GM18499 (cell line): ENCODE measurements at regions not wholly inside any gene's neighbourhood (a gene's known extent, or its start where the extent isn't known, plus 50 kb on each side); places are given as distances from the start of the nearest gene placed in this dataset.
"Not testable (repeated sequence)": the region's sequence is repeated elsewhere in the genome, so short reads cannot be mapped to it uniquely, and the experiment has no call there.

ENCODE experiments used
- ATAC-seq: cut with Tn5 transposase; IDR thresholded peaks from one replicate; pipeline ENCODE4 v1.9.1; 2021; ENCODE audit warnings: moderate number of reproducible peaks; ENCODE audit not compliant: insufficient read depth, unreplicated experiment

DNA sequence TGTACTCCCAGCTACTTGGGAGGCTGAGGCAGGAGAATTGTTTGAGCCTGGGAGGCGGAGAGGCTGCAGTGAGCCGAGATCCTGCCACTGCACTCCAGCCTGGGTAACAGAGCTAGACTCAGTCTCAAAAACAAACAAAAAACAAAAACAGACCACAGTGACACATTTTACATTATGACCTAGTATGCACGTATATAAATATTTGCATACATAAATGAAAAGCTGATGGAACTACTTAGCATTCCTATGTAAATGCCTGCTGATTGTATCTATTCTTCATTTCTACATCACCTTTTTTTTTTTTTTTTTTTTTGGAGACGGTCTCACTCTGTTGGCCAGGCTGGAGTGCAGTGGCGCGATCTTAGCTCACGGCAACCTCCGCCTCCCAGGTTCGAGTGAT, 116.6 kb upstream of the PRKX start:
- ATAC-seq = not testable (repeated sequence)

DNA sequence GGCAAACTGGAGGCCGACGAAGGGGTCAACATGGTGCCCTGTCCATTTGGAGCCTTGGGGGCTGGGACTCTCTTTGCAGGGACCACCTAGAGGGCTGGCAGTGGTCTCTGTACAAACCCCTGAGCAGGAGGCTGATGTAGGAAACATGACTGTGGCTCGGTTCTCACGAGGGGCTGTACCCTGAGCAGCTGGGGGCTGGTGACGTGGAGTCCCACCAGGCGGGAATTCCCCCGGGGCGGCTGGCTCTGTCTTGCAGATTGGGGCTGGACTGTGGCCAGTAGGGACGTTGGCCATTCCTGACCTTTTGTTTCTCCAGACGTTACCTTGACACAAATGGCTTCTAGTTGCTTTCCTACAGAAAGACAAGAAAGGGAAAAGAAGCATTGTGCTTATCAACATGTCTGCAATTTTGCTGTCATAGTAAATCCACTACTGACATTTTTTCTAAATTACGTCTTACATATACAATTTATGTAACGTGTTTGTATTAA, 115.6 kb upstream of the PRKX start:
- not testable (repeated sequence) for ATAC-seq

DNA sequence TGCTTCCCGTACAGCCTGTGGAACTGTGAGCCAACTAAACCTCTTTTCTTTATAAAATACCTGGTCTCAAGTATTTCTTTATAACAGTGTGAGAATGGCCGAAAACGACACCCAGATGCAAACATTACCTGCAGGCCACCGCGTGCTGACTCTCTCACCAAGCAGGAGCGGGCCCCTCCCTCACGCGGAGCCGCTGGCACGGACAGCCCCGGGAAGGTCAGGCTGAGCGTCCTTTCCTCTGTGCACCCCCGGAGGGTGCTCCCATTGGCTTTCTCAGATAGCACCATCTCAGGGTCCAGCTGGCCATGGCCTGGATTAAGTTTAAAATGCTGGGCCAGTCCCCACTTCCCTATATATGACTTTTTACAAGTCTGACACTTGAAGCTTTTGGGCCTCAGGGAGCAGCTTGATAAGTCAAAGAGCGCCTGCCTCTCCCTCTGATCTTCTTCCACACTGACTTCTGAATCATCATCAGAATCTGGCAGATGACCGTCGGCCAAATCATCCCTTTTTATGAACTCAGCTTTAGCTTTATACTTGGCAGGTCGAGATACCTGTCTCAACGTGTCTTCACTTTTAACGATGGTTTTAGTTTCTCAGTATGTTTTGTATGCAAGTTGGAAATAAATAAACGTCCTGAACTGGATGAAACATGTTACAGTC, 115.1 kb upstream of the PRKX start:
- ATAC-seq = not testable (repeated sequence)

DNA sequence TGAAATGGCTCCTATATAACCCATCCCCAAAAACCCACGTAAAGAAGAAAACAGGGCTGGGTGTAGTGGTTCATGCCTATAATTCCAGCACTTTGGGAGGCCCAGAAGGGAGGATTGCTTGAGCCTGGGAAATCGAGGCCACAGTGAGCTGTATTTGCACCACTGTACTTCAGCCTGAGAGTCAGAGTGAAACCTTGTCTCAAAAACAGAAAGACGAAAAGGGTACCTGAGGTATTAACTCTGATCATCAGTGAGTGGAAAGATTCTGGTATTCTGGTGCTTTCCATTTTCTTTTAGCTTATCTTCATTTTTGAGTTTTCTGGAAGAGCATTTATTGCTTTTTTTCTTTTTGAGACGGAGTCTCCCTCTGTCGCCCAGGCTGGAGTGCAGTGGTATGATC, 110.6 kb upstream of the PRKX start:
- ATAC-seq = not testable (repeated sequence)

DNA sequence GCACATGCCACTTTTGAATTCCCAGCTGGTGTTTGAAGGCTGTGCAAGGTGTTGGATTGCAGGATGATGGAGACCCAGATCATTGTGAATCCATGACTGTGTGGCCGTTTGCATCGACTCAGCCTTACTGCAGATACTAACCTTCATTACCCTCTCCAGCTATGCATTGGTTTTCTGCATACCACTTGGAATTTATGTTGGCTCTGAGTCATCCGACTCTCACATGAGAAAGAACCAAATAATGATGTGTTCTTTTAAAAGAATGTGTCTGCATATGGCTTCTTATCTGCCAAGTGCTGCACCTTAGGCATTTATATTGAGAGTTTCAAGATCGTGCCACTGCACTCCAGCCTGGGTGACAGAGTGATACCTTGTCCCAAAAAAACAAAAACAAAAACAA, 106.7 kb upstream of the PRKX start:
- ATAC-seq = no peak

DNA sequence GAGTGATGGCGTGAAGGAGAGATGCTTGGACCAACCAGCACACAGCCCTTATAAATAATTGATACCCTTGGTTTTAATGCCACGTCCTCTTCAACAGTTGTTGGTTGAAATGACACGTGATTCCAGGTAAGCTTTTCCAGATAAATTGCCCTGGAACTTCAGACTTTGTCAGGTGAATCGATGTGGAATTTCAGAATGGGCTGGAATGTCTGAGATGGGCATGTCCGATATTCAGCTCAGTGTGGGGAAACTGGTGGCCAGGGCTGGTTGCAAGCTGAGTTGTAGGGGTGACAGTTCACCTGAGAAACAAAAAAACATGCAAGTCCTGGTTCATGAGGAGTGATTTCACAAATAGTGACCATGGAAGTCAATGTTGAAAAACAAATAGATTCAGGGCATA, 104.0 kb upstream of the PRKX start:
- ATAC-seq = not testable (repeated sequence)

DNA sequence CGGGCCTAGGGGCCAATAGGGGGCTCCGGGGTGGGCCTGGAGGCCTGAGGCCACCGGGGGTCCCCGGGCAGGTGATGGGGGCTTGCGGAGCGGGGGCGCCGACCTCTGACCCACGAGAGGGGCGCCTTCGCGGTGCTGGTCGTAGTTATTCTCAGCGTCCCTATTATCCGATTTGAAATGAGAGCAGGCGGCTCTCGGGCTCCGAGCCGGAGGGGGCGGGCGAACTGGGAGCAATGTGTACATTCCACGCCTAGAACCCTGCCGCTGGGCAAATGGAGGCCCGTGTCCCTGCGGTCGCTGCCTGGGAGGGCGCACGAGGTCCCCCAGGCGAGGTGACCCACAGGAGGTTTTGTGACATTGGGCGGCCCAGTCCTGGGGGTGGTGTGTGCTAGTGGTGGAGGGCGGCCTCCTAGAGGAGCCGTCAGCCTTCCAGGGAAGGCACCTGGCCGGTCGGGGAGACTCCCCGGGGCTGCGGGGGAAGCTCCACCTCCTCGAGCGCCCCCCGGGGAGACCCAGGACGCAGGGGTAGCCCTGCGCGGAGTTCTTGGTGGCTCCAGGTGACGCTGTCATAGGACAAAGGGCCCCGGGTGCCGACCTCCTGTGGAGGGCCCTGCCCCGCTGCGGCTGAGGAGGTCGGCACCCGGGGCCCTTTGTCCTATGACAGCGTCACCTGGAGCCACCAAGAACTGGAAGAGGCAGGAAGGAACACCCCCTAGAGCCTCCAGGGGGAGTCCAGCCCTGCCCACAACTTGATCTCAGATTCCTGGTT, 102.6 kb upstream of the PRKX start:
- ATAC-seq = no peak

DNA sequence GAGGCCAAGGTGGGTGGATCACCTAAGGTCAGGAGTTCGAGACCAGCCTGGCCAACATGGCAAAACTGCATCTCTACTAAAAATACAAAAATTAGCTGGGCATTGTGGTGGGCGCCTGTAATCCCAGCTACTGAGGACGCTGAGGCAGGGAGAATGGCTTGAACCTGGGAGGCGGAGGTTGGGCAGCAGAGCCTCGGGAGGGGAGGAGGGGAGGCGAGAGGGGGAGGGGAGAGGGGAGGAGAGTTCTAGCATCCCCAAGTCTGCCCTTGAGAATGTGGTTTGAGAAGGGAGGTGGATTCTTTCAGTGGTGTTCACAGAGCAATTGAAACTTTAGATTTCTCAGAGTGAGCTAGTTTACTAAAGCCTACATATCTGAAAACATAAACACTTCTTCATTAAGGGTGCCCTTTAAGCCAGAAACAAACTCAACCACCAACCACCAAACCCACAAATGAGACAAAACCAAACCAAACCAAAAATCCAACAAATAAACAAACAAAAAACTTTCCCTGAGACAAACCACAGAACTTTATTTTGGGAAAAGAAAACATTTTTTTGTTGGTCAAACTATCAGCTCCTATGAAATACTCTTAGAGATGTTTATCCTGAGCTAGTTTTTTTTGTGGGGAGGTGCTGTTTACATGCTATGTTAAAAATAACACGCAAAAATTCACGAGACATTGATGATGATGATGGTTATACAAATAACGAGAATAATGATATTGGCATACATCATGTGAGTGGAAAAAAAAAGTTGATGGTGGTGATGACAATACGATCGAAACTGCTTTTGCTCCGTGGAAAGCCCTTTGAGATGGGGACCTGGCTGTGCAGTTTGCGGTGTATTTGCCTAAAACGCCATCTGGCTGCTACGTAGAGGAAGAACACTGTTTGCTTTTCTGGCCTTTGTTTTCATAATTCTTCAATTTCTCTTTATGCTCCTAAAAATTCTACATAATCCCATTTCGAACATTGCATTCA, 98.2 kb upstream of the PRKX start:
- ATAC-seq = peak; percentile 23

DNA sequence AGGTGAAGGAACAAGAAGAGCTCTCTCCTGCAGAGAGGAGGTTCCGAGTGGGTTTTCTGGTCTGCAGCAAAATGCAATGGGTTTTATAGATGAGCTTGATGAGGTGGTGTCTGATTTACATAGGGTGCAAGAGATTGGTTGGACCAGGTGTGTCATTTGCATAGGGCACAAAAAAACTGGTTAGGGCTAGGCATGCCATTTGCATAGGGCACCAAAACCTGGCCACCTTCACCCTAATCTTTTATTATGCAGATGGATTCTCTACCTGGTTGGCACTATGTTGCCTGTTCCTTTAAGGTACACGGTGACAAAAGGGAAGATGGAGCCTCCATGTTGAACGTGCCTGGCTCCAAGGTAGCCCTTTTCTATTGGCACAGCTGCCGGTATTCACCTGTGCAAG, 94.5 kb upstream of the PRKX start:
- ATAC-seq = no peak

DNA sequence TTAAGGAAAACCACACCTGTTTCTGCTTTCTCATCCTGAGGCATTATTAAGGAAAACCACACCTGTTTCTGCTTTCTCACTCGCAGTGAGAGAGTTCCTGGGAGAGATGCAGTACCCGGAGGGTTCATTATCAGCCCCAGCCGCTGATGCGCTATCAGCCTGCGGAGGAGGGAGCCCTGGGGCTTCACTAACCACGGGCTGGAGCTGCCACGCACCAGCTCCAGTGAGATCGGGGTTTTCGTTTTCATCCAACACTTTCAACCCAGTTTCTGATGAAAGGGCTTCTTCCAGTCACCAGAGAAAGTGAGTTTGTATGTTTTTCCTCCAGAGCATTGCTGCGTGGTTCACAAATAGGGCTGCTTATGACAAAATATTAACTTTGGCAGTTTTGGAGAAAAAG, 93.2 kb upstream of the PRKX start:
- no peak for ATAC-seq

DNA sequence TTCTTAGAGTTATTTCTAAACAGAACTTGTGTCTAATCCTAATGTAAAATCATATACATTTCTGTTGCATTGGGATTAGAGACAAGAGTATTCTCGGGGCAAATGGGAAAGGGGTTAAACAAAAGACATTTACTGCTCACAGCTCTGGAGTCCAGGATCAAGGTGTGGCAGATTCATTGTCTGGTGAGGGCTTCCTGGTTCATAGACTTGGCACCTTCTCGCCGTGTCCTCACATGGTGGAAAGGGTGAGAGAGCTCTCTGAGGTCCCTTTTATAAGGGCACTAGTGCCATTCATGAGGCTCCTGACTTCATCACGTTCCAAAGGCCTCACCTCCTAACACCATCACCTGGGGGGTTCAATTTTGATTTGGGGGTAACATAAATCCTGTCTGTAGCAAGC, 90.3 kb upstream of the PRKX start:
- no peak for ATAC-seq

DNA sequence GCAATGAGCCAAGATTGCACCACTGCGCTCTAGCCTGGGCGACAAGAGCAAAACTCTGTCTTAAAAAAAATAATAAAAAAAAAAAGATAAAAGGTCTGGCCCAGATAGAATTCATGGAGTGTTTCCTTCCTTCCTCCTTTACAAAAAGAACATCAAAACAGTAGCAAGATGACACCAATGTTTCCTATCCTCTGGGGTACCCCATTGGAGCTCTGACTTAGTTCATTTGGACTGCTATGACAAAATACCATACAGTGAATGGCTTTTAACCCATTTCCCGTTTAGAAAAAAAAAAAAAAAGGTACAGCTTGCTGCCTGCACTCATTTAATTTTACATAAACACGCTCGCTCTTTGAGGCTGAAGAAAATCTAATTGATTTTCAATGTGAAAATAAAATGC, 89.9 kb upstream of the PRKX start:
- ATAC-seq = no peak

DNA sequence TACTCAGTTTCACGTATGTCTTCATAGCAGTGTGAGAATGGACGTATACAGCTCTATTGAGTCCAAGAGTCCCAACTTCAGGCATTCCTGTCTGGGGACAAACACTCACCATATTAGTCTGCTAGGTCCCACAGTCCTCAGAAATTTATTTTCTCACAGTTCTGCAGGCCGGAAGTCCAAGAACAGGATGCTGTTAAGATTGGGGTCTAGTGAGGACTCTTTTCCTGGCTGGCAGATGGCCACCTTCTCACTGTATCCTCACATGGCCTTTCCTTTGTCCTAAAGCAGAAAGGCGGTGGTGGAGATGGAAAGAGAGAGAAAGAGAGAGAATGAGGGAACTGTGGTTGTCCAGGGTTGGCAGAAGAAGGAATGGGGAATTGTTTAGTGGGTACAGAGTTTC, 82.0 kb upstream of the PRKX start:
- not testable (repeated sequence) for ATAC-seq

DNA sequence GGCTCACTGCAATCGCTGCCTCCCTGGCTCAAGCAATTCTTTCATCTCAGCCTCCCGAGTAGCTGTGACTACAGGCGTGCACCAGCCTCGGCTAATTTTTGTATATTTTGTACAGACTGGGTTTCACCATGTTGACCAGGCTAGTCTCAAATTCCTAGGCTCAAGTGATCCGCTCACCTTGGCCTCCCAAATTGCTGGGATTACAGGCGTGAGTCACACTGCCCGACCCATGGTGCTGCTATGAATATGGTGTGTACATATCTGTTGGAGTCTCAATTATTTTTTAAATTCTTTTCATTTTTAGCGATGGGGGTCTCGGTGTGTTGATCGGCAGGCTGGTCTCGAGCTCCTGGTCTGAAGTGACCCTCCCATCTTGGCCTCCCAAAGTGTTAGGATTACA, 78.0 kb upstream of the PRKX start:
- ATAC-seq = no peak

DNA sequence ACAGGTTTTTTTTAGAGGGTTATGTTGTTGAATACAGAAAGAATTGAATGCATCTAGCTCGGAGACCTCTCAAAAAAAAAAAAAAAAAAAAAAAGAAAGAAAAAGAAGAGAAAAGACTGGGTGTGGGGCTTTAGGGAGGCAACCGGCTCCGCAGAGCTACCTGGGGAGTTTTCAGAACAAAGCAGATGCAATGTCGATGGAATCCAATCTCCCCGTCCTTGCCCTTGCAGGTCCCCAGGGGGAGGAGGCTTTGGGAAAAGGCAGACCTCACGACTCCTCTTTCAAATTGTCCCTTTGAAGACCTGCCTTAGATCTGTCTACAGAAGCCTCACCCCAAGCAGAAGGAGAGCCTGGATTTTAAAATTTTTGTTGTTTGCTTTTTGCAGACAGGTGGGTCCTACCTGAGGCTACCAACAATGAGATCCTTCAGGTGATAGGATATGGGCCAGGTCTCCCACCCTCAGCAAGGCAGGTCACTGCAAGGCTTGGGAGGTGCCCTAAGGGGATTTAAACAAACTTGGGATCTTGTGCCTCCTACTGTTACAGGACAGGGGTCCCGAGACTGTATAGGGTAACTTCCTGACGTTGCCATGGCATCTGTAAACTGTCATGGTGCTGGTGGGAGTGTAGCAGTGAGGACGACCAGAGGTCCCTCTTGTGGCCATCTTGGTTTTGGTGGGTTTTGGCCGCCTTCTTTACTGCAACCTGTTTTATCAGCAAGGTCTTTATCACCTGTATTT, 75.2 kb upstream of the PRKX start:
- no peak for ATAC-seq

DNA sequence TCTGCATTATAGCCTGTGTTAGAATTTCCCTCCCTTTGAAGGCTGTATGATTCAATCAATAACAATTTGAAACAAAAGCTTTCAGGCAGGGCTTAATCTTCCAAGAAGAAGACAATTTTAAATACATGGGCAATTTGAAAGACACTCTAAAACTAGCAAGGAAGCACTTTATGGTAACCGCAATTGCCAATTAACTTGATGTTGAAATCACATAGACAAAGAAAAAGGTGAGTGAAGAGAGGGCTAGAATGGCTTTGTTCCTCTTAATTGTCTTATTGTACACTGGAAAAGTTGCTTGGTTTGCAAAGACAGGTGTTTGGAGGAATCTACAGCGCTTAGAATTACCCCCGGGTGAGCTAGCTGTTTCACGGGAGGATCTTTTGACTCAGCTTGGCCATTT, 74.4 kb upstream of the PRKX start:
- no peak for ATAC-seq

DNA sequence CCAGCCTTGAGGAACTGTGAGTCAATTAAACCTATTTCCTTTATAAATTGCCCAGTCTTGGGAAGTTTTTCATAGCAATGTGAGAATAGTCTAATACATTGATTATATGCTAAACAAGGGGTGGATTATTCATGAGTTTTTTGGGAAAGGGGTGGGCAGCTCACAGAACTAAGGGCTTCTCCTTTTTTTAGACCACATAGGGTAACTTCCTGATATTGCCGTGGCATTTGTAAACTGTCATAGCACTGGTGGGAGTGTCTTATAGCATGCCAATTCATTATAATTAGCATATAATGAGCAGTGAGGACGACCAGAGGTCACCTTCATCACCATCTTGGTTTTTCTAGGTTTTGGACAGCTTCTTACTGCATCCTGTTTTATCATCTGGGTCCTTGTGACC, 72.4 kb upstream of the PRKX start:
- ATAC-seq = not testable (repeated sequence)

DNA sequence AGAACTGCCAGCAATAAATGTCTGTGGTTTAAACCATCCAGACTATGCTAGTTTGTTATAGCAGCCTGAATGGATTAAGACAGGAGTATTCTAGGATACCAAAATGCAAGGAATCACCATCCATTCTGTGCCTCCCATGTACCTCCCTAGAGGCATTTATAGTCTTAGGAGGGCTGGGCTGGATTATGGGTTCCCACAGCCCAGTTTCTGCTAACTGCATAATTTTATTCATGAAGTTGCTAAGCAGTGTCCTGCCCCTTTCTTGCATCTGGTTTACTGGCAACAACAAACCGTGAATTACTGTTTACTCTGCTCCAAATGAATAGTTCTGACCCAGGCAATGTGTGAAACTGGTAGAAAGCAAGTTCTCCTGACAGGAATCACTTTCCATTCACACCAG, 67.1 kb upstream of the PRKX start:
- ATAC-seq = no peak

DNA sequence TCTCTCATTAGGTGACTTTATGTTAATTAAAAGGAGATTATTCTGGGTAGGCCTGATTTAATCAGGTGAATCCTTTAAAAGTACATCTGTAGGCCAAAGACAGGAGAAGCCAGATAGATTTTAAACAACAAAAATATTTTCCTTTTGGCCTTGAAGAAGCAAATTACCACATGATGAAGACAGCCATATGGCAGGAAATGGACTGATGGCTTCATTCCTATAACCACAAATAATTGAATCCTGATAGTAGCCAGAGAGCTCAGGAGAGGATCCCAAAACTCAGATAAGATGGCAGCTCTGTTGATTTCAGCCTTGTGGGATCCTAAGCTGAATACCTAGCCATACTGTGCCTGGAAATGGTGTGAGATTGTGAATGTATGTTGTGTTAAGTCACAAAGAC, 66.1 kb upstream of the PRKX start:
- ATAC-seq = no peak

DNA sequence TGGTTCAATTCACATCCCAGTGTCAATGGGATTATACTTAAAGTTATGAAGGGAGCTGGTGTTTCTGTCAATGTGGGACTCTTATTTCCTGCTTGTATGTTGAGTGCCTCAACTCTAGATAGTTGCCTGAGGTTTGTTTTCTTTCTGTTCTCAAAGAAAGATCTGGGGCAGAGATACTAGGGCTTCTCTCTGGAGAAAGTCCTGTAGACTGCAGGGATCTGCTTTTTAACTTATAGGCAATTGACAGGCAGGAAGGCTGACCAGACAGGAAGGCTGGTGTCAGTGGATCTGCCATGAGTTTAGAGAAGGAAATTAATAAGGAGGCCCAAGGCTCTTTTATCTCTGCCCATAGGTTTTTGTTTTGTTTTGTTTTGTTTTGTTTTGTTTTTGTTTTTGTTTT, 64.0 kb upstream of the PRKX start:
- ATAC-seq = no peak
